Heart right ventricle (tissue), 16 donors: ENCODE measurements at regions not wholly inside any gene's neighbourhood (a gene's known extent, or its start where the extent isn't known, plus 50 kb on each side); places are given as distances from the start of the nearest gene placed in this dataset.

Experiments used
- ATAC-seq, 8 donors: fragments of 200-7000 bp; cut with Tn5 transposase; one replicate each; pipeline ENCODE4 v1.9.1; 2020; ENCODE audit warnings: mild to moderate bottlenecking in 8 of 8, moderate library complexity in 8 of 8, moderate number of reproducible peaks in 1 of 8
- DNase-seq, 2 donors: peaks; one replicate each; pipeline ENCODE4 v3.0.0-alpha.2; 2020
- H3K27ac ChIP-seq, 10 donors: fragments of 200-600 bp; sonication (generic) in 2 of 10; one replicate each; pipeline versions ENCODE4 v1.5.0 to v1.8.0; 2020 to 2022; ENCODE audit warnings: mild to moderate bottlenecking in 3 of 10
- H3K27me3 ChIP-seq, 7 donors: fragments of 200-600 bp; one replicate each; pipeline ENCODE4 v1.8.0; 2021 to 2022; ENCODE audit warnings: mild to moderate bottlenecking in 2 of 7
- H3K36me3 ChIP-seq, 9 donors: fragments of 200-600 bp; sonication (generic) in 1 of 9; one replicate each; pipeline versions ENCODE4 v1.5.0 to v1.8.0; 2020 to 2022; ENCODE audit warnings: mild to moderate bottlenecking in 2 of 9
- H3K4me1 ChIP-seq, 9 donors: fragments of 200-600 bp; sonication (generic) in 1 of 9; one replicate each; pipeline versions ENCODE4 v1.5.0 to v1.8.0; 2020 to 2022; ENCODE audit warnings: mild to moderate bottlenecking in 4 of 9
- H3K4me3 ChIP-seq, 10 donors: fragments of 200-600 bp; sonication (generic) in 2 of 10; one replicate each; pipeline versions ENCODE4 v1.5.0 to v1.8.0; 2020 to 2022; ENCODE audit warnings: mild to moderate bottlenecking in 7 of 10, moderate library complexity in 2 of 10
- H3K9me3 ChIP-seq, 11 donors: fragments of 200-600 bp in 10 of 11; sonication (generic) in 2 of 11; one replicate each; pipeline versions ENCODE4 v1.5.0 to v1.8.0; 2013 to 2022; ENCODE audit warnings: mild to moderate bottlenecking in 2 of 11, control low read depth in 1 of 11, moderate library complexity in 1 of 11
- WGBS, 2 donors: extraction: QIAGEN DNeasy Blood & Tissue Kit; methylation state at CpG; one replicate each; pipeline ENCODE4 v1.1.7; 2013; ENCODE audit warnings: inconsistent platforms in 1 of 2; 5-methylcytosine and 5-hydroxymethylcytosine counted together
- intact Hi-C, 10 donors: fragments of 100-400 bp; cut with DNase I; formaldehyde crosslinking; loops; one replicate each; pipeline versions ENCODE4 v1.11.1 to v1.14.2; 2022
- TF ChIP-seq, protein P1 (sequence below), 9 donors: fragments of 200-600 bp; sonication (generic) in 2 of 9; IDR thresholded peaks; one replicate each; pipeline versions ENCODE4 v1.5.0 to v1.8.0; 2021 to 2022; ENCODE audit warnings: antibody characterized with exemption in 9 of 9, mild to moderate bottlenecking in 5 of 9, moderate library complexity in 1 of 9
- donor health status: Arrhythmogenic right ventricular cardiomyopathy.
- donor health status: ischemic (EF 13 %, LVEDD 7.1; RV severe dilation, severe dysfunction).
- donor health status: healthy with polysubstance abuse.
- donor health status: DM: no; HTN: yes; CAD: no.
- donor health status: DM: no; HTN: no; CAD: no.
- donor health status: ischemic (EF 25% LVEDD 6.9; RV normal size, moderate dysfunction).
- donor health status: ischemic (EF 25% LVEDD 5.7; RV mildly dilated, moderate dysfunction).
- donor health status: healthy.
- donor health status: DM: yes; HTN: yes; CAD: no.
- donor health status: Ischemic cardiomyopathy.
- donor health status: ischemic (EF 35%, LVEDD 5.7; RV mildly dilated, moderate dysfunction).
- donor health status: nonischemic (EF 11% LVEDD 7.7; RV severe dilation, severe dysfunction).
- donor health status: DM: yes; HTN: yes; CAD: no.
- donor health status: PGD.
- donor health status: ischemic (EF 29% LVEDD 5.4; RV normal size, mild dysfunction).
- donor health status: nonischemic (EF 23%, LVEDD 6.1; RV moderate dilation, normal function).

GRCh38 chr3:187567021-187567420 lies 103.2 kb downstream of the SST start:
- H3K4me1 ChIP-seq = peaks cover 0 to 26% (median 15%) of the 10 kb centered on the region in 9 donors
- no peaks in the 10 kb centered on the region for H3K9me3 ChIP-seq
- peak in 2 of 8 donors; percentile 47 to 52 for ATAC-seq
- no peak for DNase-seq
- H3K27ac ChIP-seq = peak overlapping the region in 1 of 10 donors; percentile 10
- TF ChIP-seq, protein P1, sequence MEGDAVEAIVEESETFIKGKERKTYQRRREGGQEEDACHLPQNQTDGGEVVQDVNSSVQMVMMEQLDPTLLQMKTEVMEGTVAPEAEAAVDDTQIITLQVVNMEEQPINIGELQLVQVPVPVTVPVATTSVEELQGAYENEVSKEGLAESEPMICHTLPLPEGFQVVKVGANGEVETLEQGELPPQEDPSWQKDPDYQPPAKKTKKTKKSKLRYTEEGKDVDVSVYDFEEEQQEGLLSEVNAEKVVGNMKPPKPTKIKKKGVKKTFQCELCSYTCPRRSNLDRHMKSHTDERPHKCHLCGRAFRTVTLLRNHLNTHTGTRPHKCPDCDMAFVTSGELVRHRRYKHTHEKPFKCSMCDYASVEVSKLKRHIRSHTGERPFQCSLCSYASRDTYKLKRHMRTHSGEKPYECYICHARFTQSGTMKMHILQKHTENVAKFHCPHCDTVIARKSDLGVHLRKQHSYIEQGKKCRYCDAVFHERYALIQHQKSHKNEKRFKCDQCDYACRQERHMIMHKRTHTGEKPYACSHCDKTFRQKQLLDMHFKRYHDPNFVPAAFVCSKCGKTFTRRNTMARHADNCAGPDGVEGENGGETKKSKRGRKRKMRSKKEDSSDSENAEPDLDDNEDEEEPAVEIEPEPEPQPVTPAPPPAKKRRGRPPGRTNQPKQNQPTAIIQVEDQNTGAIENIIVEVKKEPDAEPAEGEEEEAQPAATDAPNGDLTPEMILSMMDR (IDR thresholded peaks at IDR 0.05) = no peak
- H3K4me3 ChIP-seq = no peak overlapping the region
- intact Hi-C loops = no loop called here
- H3K36me3 ChIP-seq = no peaks in the 10 kb centered on the region
- WGBS, 2 donors = 31 to 49% methylated on average over 2 of the region's 2 CpGs
- H3K27me3 ChIP-seq = no peaks in the 10 kb centered on the region

GRCh38 chr3:187565701-187566100 lies 104.5 kb downstream of the SST start:
- no peaks in the 10 kb centered on the region for H3K9me3 ChIP-seq
- no peak overlapping the region for H3K27ac ChIP-seq
- WGBS, 2 donors = 93% methylated on average over 5 of the region's 5 CpGs
- H3K4me3 ChIP-seq = no peak overlapping the region
- ATAC-seq (no peak), DNase-seq (no peak)
- H3K4me1 ChIP-seq = peaks cover 0 to 26% (median 15%) of the 10 kb centered on the region in 9 donors
- TF ChIP-seq, protein P1 (IDR thresholded peaks at IDR 0.05) = no peak
- no peaks in the 10 kb centered on the region for H3K36me3 ChIP-seq
- intact Hi-C loops = no loop called here
- H3K27me3 ChIP-seq = peaks cover 0 to 5% (median 0%) of the 10 kb centered on the region in 7 donors

DNA sequence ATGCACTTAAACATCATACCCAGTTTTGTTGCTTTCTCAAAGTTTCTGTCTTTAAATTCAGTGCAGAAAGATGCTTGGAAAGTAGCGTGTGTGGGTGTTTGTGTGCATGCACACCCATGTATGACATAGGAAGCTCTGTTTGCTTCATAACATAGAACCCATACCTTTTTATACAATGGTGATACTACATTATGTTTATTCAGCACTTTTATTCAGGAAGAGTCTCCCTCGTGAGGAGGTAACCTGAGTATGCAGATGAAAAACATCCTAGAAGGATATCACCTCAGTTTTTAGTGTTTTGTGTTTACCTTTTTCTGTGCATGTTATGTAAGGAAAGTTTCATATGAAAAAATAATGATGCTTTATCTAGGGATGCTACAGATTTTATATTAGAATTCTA lies 111.2 kb downstream of the SST start:
- peaks cover 0 to 5% (median 0%) of the 10 kb centered on the region in 7 donors for H3K27me3 ChIP-seq
- no peaks in the 10 kb centered on the region for H3K4me1 ChIP-seq
- no peak overlapping the region for H3K27ac ChIP-seq
- H3K4me3 ChIP-seq = no peak overlapping the region
- no peaks in the 10 kb centered on the region for H3K36me3 ChIP-seq
- TF ChIP-seq, protein P1 (IDR thresholded peaks at IDR 0.05) = no peak
- intact Hi-C loops = no loop called here
- no peak for ATAC-seq
- 71 to 77% methylated on average over 2 of the region's 2 CpGs for WGBS, 2 donors
- no peaks in the 10 kb centered on the region for H3K9me3 ChIP-seq
- no peak for DNase-seq

GRCh38 chr3:187551416-187551815 lies 118.8 kb downstream of the SST start:
- Histone ChIP-seq H3K4me1 (no peaks in the 10 kb centered on the region), H3K4me3 (no peak overlapping the region), H3K27ac (no peak overlapping the region), H3K36me3 (no peaks in the 10 kb centered on the region), H3K27me3 (peaks cover 0 to 5% (median 0%) of the 10 kb centered on the region in 7 donors), H3K9me3 (no peaks in the 10 kb centered on the region)
- ATAC-seq = no peak
- TF ChIP-seq, protein P1 (IDR thresholded peaks at IDR 0.05) = no peak
- intact Hi-C loops = no loop called here
- no peak for DNase-seq
